CD8-positive, alpha-beta memory T cell (primary cell): ENCODE measurements at regions not wholly inside any gene's neighbourhood (a gene's known extent, or its start where the extent isn't known, plus 50 kb on each side); places are given as distances from the start of the nearest gene placed in this dataset.

Source experiments
- CTCF ChIA-PET: fragments of 350-600 bp; sonication (Branson Sonifier 250); formaldehyde crosslinking; loops from one replicate; lab custom pipeline; 2021; ENCODE audit warnings: antibody characterized with exemption; lab: Charles Lee
- POLR2A ChIA-PET: fragments of 350-600 bp; sonication (Branson Sonifier 250); formaldehyde crosslinking; loops from one replicate; lab custom pipeline; 2021; ENCODE audit warnings: antibody characterized with exemption; lab: Charles Lee
- DNase-seq, 5 donors: peaks; one replicate each; pipeline versions ENCODE4 v3.0.0 to v3.0.0-alpha.2; 2020 to 2022; ENCODE audit warnings: mixed read lengths in 1 of 5
- H3K27ac ChIP-seq: one replicate; pipeline ENCODE4 v1.7.0; 2013; ENCODE audit warnings: low read depth, mild to moderate bottlenecking, low read length, moderate library complexity
- H3K27me3 ChIP-seq: 2 replicates; pipeline ENCODE4 v1.7.0; 2013; ENCODE audit warnings: low read length, mild to moderate bottlenecking; ENCODE audit not compliant: insufficient read depth, poor library complexity, severe bottlenecking
- H3K36me3 ChIP-seq: 2 replicates; pipeline ENCODE4 v1.7.0; 2013; ENCODE audit warnings: mild to moderate bottlenecking, low read length, moderate library complexity; ENCODE audit not compliant: insufficient read depth
- H3K4me1 ChIP-seq: 2 replicates; pipeline ENCODE4 v1.7.0; 2013; ENCODE audit warnings: mild to moderate bottlenecking, low read length, moderate library complexity; ENCODE audit not compliant: insufficient read depth
- H3K4me3 ChIP-seq: 2 replicates; pipeline ENCODE4 v1.7.0; 2013; ENCODE audit warnings: mild to moderate bottlenecking, low read length
- H3K9me3 ChIP-seq: 2 replicates; pipeline ENCODE4 v1.7.0; 2013; ENCODE audit warnings: mild to moderate bottlenecking, low read length
- H3K27ac Mint-ChIP-seq, 8 donors: one replicate each; pipeline ENCODE4 v1.8.0; 2020 to 2021; ENCODE audit warnings: mixed read lengths in 8 of 8, mild to moderate bottlenecking in 6 of 8, inconsistent platforms in 3 of 8, moderate library complexity in 3 of 8
- H3K27me3 Mint-ChIP-seq, 2 donors: one replicate each; pipeline ENCODE4 v1.8.0; 2020 to 2021; ENCODE audit warnings: mixed read lengths in 2 of 2, mild to moderate bottlenecking in 1 of 2, moderate library complexity in 1 of 2
- H3K36me3 Mint-ChIP-seq, 3 donors: one replicate each; pipeline ENCODE4 v1.8.0; 2020 to 2021; ENCODE audit warnings: mixed read lengths in 3 of 3, inconsistent platforms in 1 of 3, mild to moderate bottlenecking in 1 of 3
- H3K4me1 Mint-ChIP-seq, 3 donors: one replicate each; pipeline ENCODE4 v1.8.0; 2020 to 2021; ENCODE audit warnings: mixed read lengths in 3 of 3, inconsistent platforms in 1 of 3, mild to moderate bottlenecking in 1 of 3
- H3K4me3 Mint-ChIP-seq, 7 donors: one replicate each; pipeline ENCODE4 v1.8.0; 2020 to 2021; ENCODE audit warnings: mixed read lengths in 7 of 7, mild to moderate bottlenecking in 6 of 7, moderate library complexity in 4 of 7, inconsistent platforms in 2 of 7
- H3K9me3 Mint-ChIP-seq, 5 donors: one replicate each; pipeline ENCODE4 v1.8.0; 2020 to 2022; ENCODE audit warnings: mixed read lengths in 5 of 5, mild to moderate bottlenecking in 3 of 5, moderate library complexity in 2 of 5, inconsistent platforms in 1 of 5

DNA sequence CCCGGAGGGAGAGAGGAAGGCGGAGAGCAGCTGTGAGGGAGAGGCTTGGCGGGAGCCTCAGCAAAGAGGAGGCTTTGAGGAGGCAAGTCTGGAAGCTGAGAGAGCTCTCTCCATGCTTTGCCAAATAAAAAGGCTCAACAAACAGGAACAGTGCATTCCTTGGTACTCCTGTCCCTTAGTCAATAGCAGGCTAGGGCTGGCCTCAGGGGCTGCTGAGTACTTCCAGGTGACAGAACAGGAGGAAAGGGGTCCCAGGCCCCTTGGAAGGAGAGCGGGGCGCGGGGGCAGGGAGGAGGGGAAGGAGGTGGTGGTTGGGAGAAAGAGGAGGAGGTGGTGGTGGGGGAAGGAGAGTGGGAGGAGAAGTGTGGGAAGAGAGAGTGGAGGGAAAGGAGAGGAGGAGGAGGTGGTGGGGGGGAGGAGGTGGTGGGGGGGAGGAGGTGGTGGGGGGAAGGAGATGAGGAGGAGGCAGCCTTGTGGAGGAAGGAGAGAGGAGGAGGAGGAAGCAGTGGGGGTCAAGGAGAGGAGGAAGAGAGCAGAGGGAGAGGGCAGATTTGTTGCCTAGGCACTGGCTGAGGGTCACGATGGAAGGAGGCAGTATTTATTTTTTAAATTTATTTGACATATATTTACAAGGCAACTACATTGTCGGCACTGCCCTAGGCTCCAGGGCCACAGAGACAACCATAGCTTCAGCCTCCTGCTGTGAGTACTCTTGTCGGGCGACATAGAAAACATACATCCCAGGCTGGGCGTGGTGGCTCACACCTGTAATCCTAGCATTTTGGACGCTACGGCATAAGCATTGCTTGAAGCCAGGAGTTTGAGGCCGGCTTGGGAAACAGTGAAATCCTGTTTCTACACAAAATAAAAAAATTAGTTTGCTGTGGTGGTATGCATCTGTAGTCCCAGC, 74.2 kb upstream of the ZBED5 start:
- CTCF ChIA-PET: interaction anchor here (1.2 to 3.6 kb wide), 5 partner anchors 12 to 855 kb away, joined by 3 to 28 read pairs (median 6); no protein-coding TSS in a partner anchor
- peak in 1 of 5 donors; percentile 46 for DNase-seq
- H3K27ac ChIP-seq: peak overlapping the region; percentile 14
- peak overlapping the region; percentile 32 for H3K4me3 ChIP-seq
- H3K9me3 Mint-ChIP-seq: no peaks in the 10 kb centered on the region
- H3K27me3 Mint-ChIP-seq: peaks cover 20 to 43% of the 10 kb centered on the region in 2 donors
- H3K4me1 Mint-ChIP-seq: peaks cover 15 to 22% (median 21%) of the 10 kb centered on the region in 3 donors
- H3K36me3 Mint-ChIP-seq: no peaks in the 10 kb centered on the region
- H3K27ac Mint-ChIP-seq: no peak overlapping the region
- POLR2A ChIA-PET: interaction anchor here (0.7 kb wide), 2 partner anchors 36 to 231 kb away, joined by 6 to 7 read pairs; no protein-coding TSS in a partner anchor
- H3K4me3 Mint-ChIP-seq: peak overlapping the region; percentile 70 to 93 (median 77)
- no peaks in the 10 kb centered on the region for H3K9me3 ChIP-seq
- peaks cover 25% of the 10 kb centered on the region for H3K27me3 ChIP-seq
- H3K36me3 ChIP-seq: no peaks in the 10 kb centered on the region
- H3K4me1 ChIP-seq: peaks cover 5% of the 10 kb centered on the region

DNA sequence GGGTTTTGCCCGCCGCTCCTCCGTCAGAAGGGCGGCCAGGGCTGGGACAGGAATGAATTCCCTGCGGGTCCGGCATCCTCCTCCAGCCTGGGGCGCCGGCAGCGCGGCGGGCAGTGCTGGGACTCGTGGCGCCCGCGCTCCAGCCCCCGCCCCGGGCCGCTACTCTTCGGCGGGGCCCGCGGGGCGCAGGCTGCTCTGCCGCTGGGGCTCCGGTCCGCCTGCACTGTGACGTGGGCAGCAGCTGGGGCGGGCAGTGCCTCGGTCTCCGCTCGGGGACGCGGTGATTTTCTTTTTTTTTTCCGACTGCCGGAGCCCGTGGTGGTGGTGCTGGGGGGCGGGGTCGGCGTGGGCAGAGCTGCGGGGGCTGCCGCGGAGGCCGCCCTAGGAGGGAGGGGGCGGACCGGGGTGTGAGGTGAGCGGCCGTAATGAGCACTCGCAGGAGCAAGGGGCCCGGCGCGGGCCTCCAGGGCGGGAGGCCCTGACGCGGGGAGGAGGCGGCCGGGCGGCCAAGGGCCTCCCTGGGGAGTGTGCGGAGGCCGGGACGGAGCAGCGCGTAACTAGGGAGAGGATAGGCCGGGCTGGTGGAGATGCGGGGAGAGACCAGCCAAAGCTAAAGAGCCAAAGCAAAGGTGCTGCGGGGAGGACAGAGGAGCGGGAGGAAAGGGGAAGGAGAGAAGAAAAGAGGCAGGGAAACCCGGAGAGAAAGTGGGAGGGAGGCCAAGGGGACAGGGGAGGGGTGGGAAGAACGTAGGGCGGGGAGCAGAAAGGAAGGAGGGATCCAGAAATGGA, 73.3 kb upstream of the ZBED5 start:
- Mint-ChIP-seq H3K4me3 (peak overlapping the region; percentile 74 to 93 (median 79)), H3K36me3 (no peaks in the 10 kb centered on the region), H3K27ac (no peak overlapping the region), H3K27me3 (peaks cover 21 to 47% of the 10 kb centered on the region in 2 donors), H3K4me1 (peaks cover 15 to 22% (median 21%) of the 10 kb centered on the region in 3 donors), H3K9me3 (no peaks in the 10 kb centered on the region)
- peaks cover 5% of the 10 kb centered on the region for H3K4me1 ChIP-seq
- no peaks in the 10 kb centered on the region for H3K9me3 ChIP-seq
- H3K27me3 ChIP-seq: peaks cover 25% of the 10 kb centered on the region
- no peaks in the 10 kb centered on the region for H3K36me3 ChIP-seq
- peak; percentile 13 to 57 (median 26) for DNase-seq
- peak overlapping the region; percentile 52 for H3K4me3 ChIP-seq
- ChIA-PET POLR2A (interaction anchor here (0.6 to 0.9 kb wide), 4 partner anchors 37 to 232 kb away, joined by 3 to 7 read pairs (median 4); partner anchors contain the start of gene EIF4G2), CTCF (interaction anchor here (1.1 to 2.1 kb wide), 5 partner anchors 30 to 856 kb away, joined by 3 to 12 read pairs (median 3); no protein-coding TSS in a partner anchor)
- peak overlapping the region; percentile 14 for H3K27ac ChIP-seq

GRCh38 chr11:10930224-10930971, 72.5 kb upstream of the ZBED5 start:
- Mint-ChIP-seq H3K4me3 (peak overlapping the region; percentile 74 to 87 (median 79)), H3K4me1 (peaks cover 15 to 22% (median 21%) of the 10 kb centered on the region in 3 donors), H3K36me3 (no peaks in the 10 kb centered on the region), H3K27me3 (peaks cover 21 to 51% of the 10 kb centered on the region in 2 donors), H3K9me3 (no peaks in the 10 kb centered on the region), H3K27ac (peak overlapping the region in 1 of 8 donors; percentile 12)
- CTCF ChIA-PET: interaction anchor here (1.1 to 2.1 kb wide), 3 partner anchors 30 to 98 kb away, joined by 3 to 12 read pairs (median 6); no protein-coding TSS in a partner anchor
- DNase-seq: peak in 2 of 5 donors; percentile 7 to 26
- no peaks in the 10 kb centered on the region for H3K36me3 ChIP-seq
- H3K4me1 ChIP-seq: peaks cover 5% of the 10 kb centered on the region
- peaks cover 25% of the 10 kb centered on the region for H3K27me3 ChIP-seq
- H3K4me3 ChIP-seq: peak overlapping the region; percentile 52
- POLR2A ChIA-PET: interaction anchor here (0.6 to 0.9 kb wide), 2 partner anchors 57 to 122 kb away, joined by 3 read pairs; partner anchors contain the start of gene EIF4G2
- no peak overlapping the region for H3K27ac ChIP-seq
- no peaks in the 10 kb centered on the region for H3K9me3 ChIP-seq

- Histone ChIP-seq H3K27ac (no peak overlapping the region), H3K9me3 (no peaks in the 10 kb centered on the region), H3K27me3 (peaks cover 17% of the 10 kb centered on the region), H3K36me3 (no peaks in the 10 kb centered on the region), H3K4me1 (peaks cover 5% of the 10 kb centered on the region), H3K4me3 (no peak overlapping the region)
- Mint-ChIP-seq H3K27ac (no peak overlapping the region), H3K27me3 (peaks cover 19 to 33% of the 10 kb centered on the region in 2 donors), H3K4me1 (peaks cover 0 to 9% (median 5%) of the 10 kb centered on the region in 3 donors), H3K9me3 (no peaks in the 10 kb centered on the region), H3K36me3 (no peaks in the 10 kb centered on the region), H3K4me3 (no peak overlapping the region)
- DNase-seq: no peak
- ChIA-PET POLR2A (no interaction called here), CTCF (no interaction called here)
Observed at GRCh38 chr11:10927538-10927937, 69.7 kb upstream of the ZBED5 start.

GRCh38 chr11:10926801-10927211, 69.0 kb upstream of the ZBED5 start:
- Mint-ChIP-seq H3K9me3 (no peaks in the 10 kb centered on the region), H3K27me3 (peaks cover 19 to 31% of the 10 kb centered on the region in 2 donors), H3K4me1 (peaks cover 0 to 9% (median 5%) of the 10 kb centered on the region in 3 donors), H3K4me3 (no peak overlapping the region), H3K27ac (no peak overlapping the region), H3K36me3 (no peaks in the 10 kb centered on the region)
- Histone ChIP-seq H3K9me3 (no peaks in the 10 kb centered on the region), H3K27me3 (peaks cover 13% of the 10 kb centered on the region), H3K4me3 (no peak overlapping the region), H3K27ac (no peak overlapping the region), H3K36me3 (no peaks in the 10 kb centered on the region), H3K4me1 (peaks cover 5% of the 10 kb centered on the region)
- ChIA-PET CTCF (no interaction called here), POLR2A (no interaction called here)
- DNase-seq: no peak

- no peaks in the 10 kb centered on the region for H3K9me3 Mint-ChIP-seq
- CTCF ChIA-PET: interaction anchor here (1.6 to 4.0 kb wide), 2 partner anchors 9 to 132 kb away, joined by 3 to 14 read pairs; no protein-coding TSS in a partner anchor
- H3K36me3 Mint-ChIP-seq: no peaks in the 10 kb centered on the region
Observed at GRCh38 chr11:10925149-10925926, 67.5 kb upstream of the ZBED5 start.

More at GRCh38 chr11:10925149-10925926, 67.5 kb upstream of the ZBED5 start:
- H3K4me3 Mint-ChIP-seq: no peak overlapping the region
- DNase-seq: no peak
- no peak overlapping the region for H3K4me3 ChIP-seq
- no peaks in the 10 kb centered on the region for H3K36me3 ChIP-seq
- H3K4me1 Mint-ChIP-seq: peaks cover 0 to 4% (median 1%) of the 10 kb centered on the region in 3 donors
- H3K4me1 ChIP-seq: peaks cover 2% of the 10 kb centered on the region
- peaks cover 3% of the 10 kb centered on the region for H3K27me3 ChIP-seq
- peaks cover 12 to 23% of the 10 kb centered on the region in 2 donors for H3K27me3 Mint-ChIP-seq
- POLR2A ChIA-PET: no interaction called here
- H3K27ac ChIP-seq: no peak overlapping the region
- no peak overlapping the region for H3K27ac Mint-ChIP-seq
- H3K9me3 ChIP-seq: no peaks in the 10 kb centered on the region
